B cell (primary cell): ENCODE measurements at regions not wholly inside any gene's neighbourhood (a gene's known extent, or its start where the extent isn't known, plus 50 kb on each side); places are given as distances from the start of the nearest gene placed in this dataset.

Experiments used
- EZH2 ChIP-seq: IDR thresholded peaks from 2 replicates; pipeline ENCODE4 v1.6.1; 2012; ENCODE audit warnings: borderline replicate concordance, low read depth, mild to moderate bottlenecking, moderate library complexity, low read length; ENCODE audit not compliant: insufficient read depth, poor library complexity, severe bottlenecking
- TF ChIP-seq, protein P1 (sequence below): fragments of 200-600 bp; IDR thresholded peaks from one replicate; pipeline ENCODE4 v1.8.0; 2022; ENCODE audit warnings: antibody characterized with exemption, mild to moderate bottlenecking

DNA sequence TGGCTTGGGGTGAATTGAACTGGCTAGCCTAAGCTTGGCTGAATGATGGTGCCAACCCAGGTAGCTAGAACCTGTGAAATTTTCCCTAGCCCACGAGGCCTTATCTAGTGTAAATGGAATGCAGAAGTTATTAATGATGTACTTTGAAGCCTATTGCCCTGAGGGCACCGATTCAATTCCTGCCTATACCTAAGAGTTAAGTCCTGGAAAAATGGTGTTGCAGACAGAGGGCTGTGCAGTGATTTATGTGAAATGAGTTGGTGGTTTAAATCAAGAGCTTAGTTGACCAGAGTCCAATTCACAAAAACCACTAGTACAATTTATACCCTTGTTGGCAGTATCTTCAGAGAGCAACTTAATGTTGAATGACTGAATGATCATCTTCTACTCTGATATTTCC, 373.8 kb upstream of the JAG1 start:
- TF ChIP-seq, protein P1, sequence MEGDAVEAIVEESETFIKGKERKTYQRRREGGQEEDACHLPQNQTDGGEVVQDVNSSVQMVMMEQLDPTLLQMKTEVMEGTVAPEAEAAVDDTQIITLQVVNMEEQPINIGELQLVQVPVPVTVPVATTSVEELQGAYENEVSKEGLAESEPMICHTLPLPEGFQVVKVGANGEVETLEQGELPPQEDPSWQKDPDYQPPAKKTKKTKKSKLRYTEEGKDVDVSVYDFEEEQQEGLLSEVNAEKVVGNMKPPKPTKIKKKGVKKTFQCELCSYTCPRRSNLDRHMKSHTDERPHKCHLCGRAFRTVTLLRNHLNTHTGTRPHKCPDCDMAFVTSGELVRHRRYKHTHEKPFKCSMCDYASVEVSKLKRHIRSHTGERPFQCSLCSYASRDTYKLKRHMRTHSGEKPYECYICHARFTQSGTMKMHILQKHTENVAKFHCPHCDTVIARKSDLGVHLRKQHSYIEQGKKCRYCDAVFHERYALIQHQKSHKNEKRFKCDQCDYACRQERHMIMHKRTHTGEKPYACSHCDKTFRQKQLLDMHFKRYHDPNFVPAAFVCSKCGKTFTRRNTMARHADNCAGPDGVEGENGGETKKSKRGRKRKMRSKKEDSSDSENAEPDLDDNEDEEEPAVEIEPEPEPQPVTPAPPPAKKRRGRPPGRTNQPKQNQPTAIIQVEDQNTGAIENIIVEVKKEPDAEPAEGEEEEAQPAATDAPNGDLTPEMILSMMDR: no peak
- no peak for TF ChIP-seq EZH2
